RWPE1 (cell line): ENCODE measurements at regions not wholly inside any gene's neighbourhood (a gene's known extent, or its start where the extent isn't known, plus 50 kb on each side); places are given as distances from the start of the nearest gene placed in this dataset.

Source experiments
- CTCF ChIA-PET: fragments of 350-600 bp; sonication (Branson Sonifier 250); formaldehyde crosslinking; extraction: SDS; loops from one replicate; lab custom pipeline; 2021; lab: Yijun Ruan, JAX
- POLR2A ChIA-PET: fragments of 400-600 bp; formaldehyde crosslinking; extraction: SDS; loops from one replicate; lab custom pipeline; 2020; ENCODE audit warnings: antibody characterized with exemption; ENCODE audit not compliant: low non-redundant PET; lab: Yijun Ruan, JAX
- DNase-seq: peaks from one replicate; pipeline ENCODE4 v3.0.0; 2012; ENCODE audit warnings: low spot score
- H3K27ac ChIP-seq: fragments of 450-650 bp; 2 replicates; pipeline ENCODE4 v1.5.1; 2017
- CTCF ChIP-seq: fragments of 450-650 bp; conservative IDR thresholded peaks from 2 replicates; pipeline ENCODE4 v1.5.1; 2017; ENCODE audit warnings: low read depth, mild to moderate bottlenecking

GRCh38 chr9:77084094-77084493, 64.6 kb downstream of the FOXB2 start:
- CTCF ChIA-PET, result no interaction called here
- POLR2A ChIA-PET, result no interaction called here
- no peak for DNase-seq

GRCh38 chr9:77085416-77085815, 66.0 kb downstream of the FOXB2 start:
- CTCF ChIA-PET, result no interaction called here
- POLR2A ChIA-PET, result no interaction called here
- no peak for TF ChIP-seq CTCF
- no peak overlapping the region for H3K27ac ChIP-seq
- DNase-seq, result peak; percentile 17

More at GRCh38 chr9:77084094-77084493, 64.6 kb downstream of the FOXB2 start:
- no peak overlapping the region for H3K27ac ChIP-seq
- TF ChIP-seq CTCF, result no peak

- POLR2A ChIA-PET, result no interaction called here
- no peak overlapping the region for H3K27ac ChIP-seq
- no peak for TF ChIP-seq CTCF
- CTCF ChIA-PET, result interaction anchor here (0.7 to 1.2 kb wide), 2 partner anchors 9 to 79 kb away, joined by 3 to 6 read pairs; no protein-coding TSS in a partner anchor
- DNase-seq, result no peak
Measured at GRCh38 chr9:77087506-77087905, 68.1 kb downstream of the FOXB2 start.

DNA sequence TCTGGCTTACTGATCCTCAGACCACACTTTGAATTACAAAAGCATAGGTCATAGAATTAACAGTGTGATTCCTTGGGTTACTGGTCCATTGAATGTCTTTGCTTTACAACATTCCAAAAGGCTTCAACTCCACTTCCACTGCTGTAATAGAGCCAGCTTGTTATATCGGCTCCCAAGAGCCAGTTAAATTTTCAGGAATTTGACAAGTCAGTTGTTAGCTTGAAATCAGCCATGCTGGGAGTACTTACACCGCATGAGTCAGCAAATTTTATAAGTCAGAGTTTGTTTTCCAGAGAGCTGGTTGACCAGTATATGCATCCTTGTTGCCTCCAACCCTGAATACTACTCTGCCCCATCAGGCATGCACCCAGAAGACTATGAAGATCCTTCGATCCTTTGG, 73.1 kb downstream of the FOXB2 start:
- no peak for TF ChIP-seq CTCF
- CTCF ChIA-PET, result no interaction called here
- H3K27ac ChIP-seq, result no peak overlapping the region
- POLR2A ChIA-PET, result no interaction called here
- no peak for DNase-seq

DNA sequence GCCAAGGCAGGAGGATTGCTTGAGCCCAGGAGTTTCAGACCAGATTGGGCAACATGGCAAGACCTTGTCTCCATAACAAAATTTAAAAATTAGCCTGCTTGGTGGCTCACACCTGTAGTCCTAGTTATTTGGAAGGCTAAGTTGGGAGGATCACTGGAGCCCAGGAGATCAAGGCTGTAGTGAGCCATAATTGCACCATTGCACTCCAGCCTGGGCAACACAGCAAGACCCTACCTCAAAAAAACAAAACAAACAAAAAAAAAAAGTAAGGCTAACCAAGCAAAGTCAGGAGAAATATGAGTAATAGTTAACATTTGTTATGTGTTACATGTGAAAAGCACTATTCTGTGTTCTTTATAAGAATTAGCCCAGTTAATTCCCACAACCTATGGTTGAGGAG, 74.7 kb downstream of the FOXB2 start:
- TF ChIP-seq CTCF, result no peak
- DNase-seq, result no peak
- ChIA-PET CTCF (no interaction called here), POLR2A (no interaction called here)
- no peak overlapping the region for H3K27ac ChIP-seq

GRCh38 chr9:77097335-77097734, 77.9 kb downstream of the FOXB2 start:
- POLR2A ChIA-PET, result no interaction called here
- no peak overlapping the region for H3K27ac ChIP-seq
- CTCF ChIA-PET, result interaction anchor here (0.5 to 0.6 kb wide), 3 partner anchors 29 to 776 kb away, joined by 3 to 4 read pairs (median 3); no protein-coding TSS in a partner anchor
- no peak for TF ChIP-seq CTCF
- no peak for DNase-seq
